ENCODE measurements at regions not wholly inside any gene's neighbourhood (a gene's known extent, or its start where the extent isn't known, plus 50 kb on each side); places are given as distances from the start of the nearest gene placed in this dataset.
A peak's percentile ranks its signal among the peaks of the same experiment; 100 is the strongest.

DNA sequence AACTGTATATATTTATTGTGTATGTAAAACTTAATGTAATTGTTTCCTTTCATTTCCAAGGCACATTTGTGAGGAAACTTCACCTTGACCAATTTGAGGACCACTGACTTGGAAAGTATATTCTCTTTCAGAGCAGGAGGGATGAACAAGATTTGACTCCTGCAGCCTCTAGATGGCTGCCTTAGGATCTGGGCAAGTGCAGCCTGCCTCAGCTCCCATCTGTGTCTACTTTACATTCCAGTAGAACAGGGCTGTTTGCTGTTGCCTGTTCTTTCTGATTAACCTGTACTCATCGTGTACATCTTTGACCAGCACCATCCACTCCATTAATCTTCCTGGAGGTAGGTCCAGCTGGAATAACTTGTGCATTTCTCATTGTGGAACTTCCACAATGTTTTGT lies 312.8 kb downstream of the HLX start:
- no peak for DNase-seq

- DNase-seq: no peak
These were observed 321.2 kb downstream of the HLX start for GRCh38 chr1:221200464-221200863.

GRCh38 chr1:221201773-221202172 lies 322.5 kb downstream of the HLX start:
- DNase-seq: no peak

GRCh38 chr1:221203224-221204054 lies 324.2 kb downstream of the HLX start:
- DNase-seq: peak; percentile 86

- peak; percentile 58 for DNase-seq
These were observed 325.0 kb downstream of the HLX start for GRCh38 chr1:221204055-221204833.

- DNase-seq: no peak
These were observed 326.8 kb downstream of the HLX start for GRCh38 chr1:221206076-221206475.

GRCh38 chr1:221212926-221213325 lies 333.7 kb downstream of the HLX start:
- no peak for DNase-seq

- peak; percentile 66 for DNase-seq
These were observed 337.8 kb downstream of the HLX start for GRCh38 chr1:221217029-221217428.

DNA sequence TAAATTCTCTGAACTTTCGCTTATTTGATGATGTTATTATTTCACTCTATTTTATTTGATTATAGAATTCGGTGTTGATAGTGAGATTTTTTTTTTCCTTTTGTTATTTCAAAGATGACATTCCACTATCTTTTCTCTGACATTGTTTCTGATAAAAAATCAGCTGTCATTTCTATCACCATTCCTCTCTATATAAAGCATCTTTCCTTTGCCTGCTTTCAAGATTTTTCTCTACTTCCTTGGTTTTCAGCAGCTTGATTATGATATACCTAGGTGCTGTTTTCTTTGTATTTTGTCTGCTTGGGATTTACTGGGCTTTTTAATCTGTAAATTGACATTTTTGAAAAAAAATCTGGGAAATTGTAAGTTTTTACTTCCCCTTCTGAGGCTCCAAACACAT lies 344.0 kb downstream of the HLX start:
- no peak for DNase-seq

DNA sequence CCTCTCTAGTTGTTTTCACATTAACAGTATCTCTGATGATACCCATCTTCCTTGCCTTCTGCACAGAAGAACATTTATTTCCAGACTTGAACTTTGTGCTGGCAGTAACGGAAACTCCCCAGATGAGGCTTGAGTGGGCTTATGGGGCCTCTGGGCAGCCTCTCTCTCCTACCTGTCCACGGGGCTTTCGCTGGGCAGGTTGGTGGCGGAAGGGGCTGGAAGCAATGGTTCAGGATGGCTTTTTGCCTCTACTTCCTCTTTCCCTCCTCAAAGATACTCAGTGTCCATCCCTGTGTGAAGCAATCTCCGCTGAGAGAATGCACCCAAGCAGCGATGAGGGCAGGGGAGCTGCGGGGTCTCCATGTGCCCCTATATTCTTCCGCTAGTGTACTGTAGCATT lies 348.2 kb downstream of the HLX start:
- no peak for DNase-seq

DNA sequence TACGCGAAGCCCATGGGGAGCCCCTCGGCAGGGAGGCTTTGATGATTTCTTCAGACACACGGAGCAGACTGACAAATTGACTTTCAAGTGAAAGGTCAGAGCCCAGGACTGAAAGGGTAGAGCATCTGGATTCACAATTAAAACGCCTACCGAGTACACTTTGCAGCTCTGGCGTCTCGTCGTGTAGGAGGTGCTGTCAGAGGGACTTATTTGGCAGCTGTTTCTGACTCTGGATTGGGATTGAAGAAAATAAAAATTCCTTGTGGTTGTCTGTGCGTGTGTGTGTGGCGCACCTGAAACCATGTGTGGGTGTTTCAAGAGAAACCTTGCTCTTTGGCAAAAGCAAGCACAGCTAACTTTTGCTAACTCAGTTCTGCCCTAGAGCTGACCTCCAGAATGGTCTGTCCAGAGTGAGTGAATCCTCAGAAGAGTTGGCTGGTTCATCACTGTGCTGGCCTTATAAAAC lies 348.7 kb downstream of the HLX start:
- no peak for DNase-seq

DNA sequence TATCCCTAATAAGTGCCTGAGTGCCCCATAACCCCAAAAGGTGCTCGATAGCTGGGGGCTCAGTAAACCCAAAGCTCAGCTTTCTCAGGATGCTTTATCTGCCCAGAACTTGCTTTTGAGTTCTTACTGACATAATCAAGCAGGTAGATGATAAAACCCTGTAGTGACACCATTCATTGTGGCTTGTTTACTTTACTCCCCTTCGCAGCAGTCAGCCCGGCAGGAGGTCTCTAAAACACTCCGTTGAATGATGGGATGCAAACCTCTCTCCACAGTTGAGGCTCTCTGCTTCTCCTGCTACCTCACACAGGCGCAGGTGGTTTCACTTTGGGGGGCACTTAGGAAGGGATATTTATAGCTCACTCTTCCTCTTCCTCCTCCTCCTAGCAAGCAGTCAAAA lies 349.4 kb downstream of the HLX start:
- no peak for DNase-seq

DNA sequence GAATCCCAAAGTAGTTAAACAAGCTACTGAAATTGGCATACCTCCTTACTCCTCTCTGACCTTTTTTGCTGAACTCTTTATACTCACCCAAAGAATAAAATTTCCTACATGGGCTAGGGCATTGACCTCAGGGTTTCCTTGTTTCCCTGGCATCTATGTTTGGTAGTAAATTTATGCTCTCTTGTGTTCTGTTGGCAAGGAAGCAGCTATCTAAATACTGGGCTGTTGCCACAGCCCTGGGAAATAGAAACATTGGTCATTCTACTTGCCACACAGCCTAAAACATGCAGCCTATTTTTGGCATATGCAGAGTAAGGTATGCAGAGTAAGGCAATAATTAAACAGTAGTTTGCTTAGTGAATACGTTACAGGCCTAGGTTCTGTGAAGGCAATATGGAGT lies 351.4 kb downstream of the HLX start:
- no peak for DNase-seq

DNA sequence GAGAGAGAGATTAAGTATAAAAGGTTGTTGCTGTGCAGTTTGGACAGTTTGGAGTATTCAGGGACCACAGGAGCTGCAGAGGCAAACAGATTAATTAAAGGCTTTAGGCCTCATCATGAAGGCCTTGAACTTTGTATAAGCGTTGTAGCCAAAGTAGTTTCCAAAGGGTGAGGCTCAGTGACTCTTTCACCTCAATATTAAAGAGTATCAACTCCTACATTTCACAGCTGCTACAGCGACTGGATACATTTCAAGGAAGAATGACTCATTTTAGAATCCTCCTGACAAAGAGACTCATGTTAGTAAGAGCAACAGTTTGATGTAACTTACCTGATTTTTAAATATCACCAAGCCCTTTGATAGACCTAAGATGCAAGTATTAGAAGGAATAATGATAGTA lies 355.5 kb downstream of the HLX start:
- peak; percentile 38 for DNase-seq

DNA sequence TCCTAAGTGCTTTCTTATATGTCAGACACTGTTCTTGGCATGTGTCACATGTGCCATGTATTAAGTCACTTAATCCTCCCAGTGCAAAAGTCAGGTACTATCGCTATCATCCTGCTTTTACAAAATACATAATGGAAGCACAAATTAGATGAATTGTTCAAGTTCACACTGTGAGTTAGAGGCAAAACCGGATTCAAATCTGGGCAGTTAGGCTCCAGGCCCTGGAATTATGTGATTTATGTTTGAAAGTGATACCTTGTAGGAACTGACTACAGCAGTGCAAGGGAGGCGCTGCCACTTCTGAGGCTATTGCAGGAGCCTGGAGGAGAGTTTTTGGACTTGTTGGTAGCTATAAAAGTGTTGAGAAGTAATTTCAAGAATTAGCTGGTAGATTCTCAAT lies 358.3 kb downstream of the HLX start:
- DNase-seq: no peak

- DNase-seq: no peak
These were observed 359.9 kb downstream of the HLX start for GRCh38 chr1:221239181-221239580.

DNA sequence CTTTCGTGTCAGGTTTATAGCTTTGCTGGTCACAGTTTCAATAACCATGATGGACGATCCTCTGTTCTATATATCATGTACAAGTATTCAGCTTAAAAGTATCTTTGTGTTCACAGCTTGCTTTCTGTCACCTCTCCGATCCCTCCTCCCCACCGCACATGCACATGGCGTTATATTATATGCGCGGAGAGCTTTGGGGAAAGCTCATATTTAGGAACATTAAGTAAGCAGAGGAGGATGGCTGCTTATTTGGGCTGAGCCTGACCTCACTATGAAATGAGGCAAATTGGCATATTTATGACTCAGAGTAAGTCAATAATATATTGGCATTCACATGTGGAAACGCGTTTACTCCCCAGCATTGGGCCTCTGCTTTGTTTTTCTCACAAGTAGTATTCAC lies 360.5 kb downstream of the HLX start:
- DNase-seq: peak; percentile 46

- no peak for DNase-seq
These were observed 361.4 kb downstream of the HLX start for GRCh38 chr1:221240690-221241089.

DNA sequence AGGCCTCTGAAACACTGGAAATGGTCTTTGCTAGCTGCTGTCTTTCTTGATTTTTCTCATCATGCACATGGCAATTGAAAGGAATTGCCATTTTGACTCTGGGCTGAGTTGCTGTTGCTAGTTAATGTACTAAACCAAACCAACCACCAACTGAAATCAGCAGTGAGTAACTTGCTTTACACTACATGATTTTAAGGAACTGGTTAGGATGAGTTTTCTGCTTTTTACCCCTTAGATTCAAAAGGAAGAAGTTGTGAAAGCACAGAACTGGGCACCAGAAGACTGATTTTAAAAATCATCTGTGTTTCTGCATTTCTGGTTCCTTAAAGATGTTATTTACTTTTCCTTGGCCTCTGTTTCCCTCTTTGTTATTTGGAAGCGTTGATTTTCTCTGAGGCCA lies 361.9 kb downstream of the HLX start:
- DNase-seq: no peak

DNA sequence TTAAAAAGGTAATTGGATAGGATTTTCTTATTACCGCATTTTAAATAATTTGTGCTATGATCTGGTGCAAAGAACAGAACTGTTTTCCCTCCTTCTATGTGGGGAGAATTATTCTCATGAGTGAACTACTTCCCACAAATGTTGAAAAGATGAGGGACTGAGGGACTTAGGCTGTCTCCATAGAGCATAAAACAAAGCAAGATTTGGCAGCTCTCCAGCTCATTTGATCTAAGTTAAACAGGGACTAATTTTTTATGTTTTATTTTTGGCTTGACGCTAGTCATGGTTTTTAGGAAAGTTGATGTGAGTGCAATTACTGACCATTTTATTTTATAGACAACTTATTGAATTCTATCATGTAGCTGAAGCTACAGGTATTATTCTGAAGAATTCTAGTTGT lies 362.3 kb downstream of the HLX start:
- DNase-seq: no peak

DNA sequence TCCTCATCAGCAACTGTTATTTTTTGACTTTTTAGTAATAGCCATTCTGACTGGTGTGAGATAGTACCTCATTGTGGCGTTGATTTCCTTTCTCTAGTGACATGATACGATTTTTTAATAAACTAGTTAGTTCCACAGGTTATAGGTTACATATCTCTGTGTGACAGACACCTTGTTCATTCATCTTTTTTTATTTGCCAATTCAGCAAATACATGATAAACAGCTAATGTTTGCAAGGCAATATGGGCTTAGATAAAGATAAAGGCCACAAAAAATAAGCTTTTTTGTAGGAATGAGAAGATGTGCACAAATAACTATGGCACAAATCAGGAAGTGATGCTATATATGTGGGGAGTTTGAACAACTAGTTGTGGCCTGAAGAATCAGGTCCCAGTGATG lies 366.8 kb downstream of the HLX start:
- no peak for DNase-seq

DNA sequence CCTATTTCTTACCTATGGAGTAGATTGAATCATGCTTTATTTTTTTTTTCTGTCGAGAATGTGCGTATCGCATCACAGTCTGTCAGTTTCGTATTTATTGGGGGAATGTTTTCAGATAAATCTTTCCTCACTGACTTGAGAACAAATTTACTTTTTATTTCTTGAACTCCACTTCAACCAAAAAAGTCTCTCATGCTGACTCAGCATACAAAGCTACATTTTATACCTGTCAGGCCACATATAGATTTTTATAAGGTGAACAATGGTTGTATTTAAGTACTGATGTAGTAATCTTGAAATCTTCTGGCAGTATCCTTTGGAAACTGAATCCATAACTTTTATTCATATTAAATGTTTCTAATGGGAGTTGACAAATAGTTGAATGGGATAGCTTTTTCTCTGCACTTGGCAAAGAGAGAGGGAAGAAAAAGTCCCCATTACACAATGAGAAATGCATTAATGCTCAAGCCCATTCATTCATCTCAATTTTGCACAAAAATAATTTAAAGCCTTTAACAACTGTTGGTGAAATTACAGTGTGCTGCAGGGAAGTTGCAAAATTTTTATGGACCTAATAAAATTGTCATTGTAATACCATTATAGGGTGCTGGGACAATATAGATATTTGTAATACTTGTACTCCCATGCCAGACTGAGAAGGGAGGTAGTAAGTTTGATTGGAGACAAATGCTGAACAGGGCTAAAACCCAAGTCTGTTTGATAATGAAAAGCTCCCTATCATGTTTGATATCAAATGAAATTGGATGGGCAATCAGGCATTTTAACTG lies 367.6 kb downstream of the HLX start:
- no peak for DNase-seq
